AG04449 (cell line): ENCODE measurements at regions not wholly inside any gene's neighbourhood (a gene's known extent, or its start where the extent isn't known, plus 50 kb on each side); places are given as distances from the start of the nearest gene placed in this dataset.

Experiments
- CTCF ChIA-PET: fragments of 350-600 bp; formaldehyde crosslinking; extraction: SDS; loops from one replicate; lab custom pipeline; 2021; ENCODE audit warnings: antibody characterized with exemption; lab: Yijun Ruan, JAX
- POLR2A ChIA-PET: fragments of 400-600, 350-600 bp; formaldehyde crosslinking; extraction: SDS; loops from one replicate; lab custom pipeline; 2020; ENCODE audit warnings: antibody characterized with exemption, inconsistent platforms; lab: Yijun Ruan, JAX
- DNase-seq: peaks from one replicate; pipeline ENCODE4 v3.0.0-alpha.2; 2010; ENCODE audit warnings: low read depth, low spot score
- H3K4me3 ChIP-seq: 2 replicates; pipeline ENCODE4 v1.5.1; 2011; ENCODE audit warnings: low read depth, mild to moderate bottlenecking, control low read depth, low read length
- CTCF ChIP-seq: IDR thresholded peaks from one replicate; pipeline ENCODE4 v1.5.1; 2011; ENCODE audit warnings: mild to moderate bottlenecking, moderate library complexity, low read length, control low read depth, inconsistent platforms; ENCODE audit not compliant: insufficient read depth; ENCODE audit errors: missing control alignments

GRCh38 chr6:166106076-166106686 is 61.5 kb downstream of the TBXT start:
- CTCF ChIA-PET = interaction anchor here (0.7 to 17.1 kb wide), 22 partner anchors 8 to 666 kb away, joined by 3 to 415 read pairs (median 4); no protein-coding TSS in a partner anchor

GRCh38 chr6:166105341-166106075 is 62.1 kb downstream of the TBXT start:
- H3K4me3 ChIP-seq = no peak overlapping the region
- CTCF ChIA-PET = interaction anchor here (0.7 to 17.1 kb wide), 20 partner anchors 9 to 666 kb away, joined by 3 to 415 read pairs (median 5); no protein-coding TSS in a partner anchor
- TF ChIP-seq CTCF = no peak
- POLR2A ChIA-PET = no interaction called here
- DNase-seq = no peak

More at GRCh38 chr6:166106076-166106686, 61.5 kb downstream of the TBXT start:
- POLR2A ChIA-PET = no interaction called here
- no peak overlapping the region for H3K4me3 ChIP-seq
- DNase-seq = peak; percentile 10
- peak; percentile 84 for TF ChIP-seq CTCF

- no peak overlapping the region for H3K4me3 ChIP-seq
- ChIA-PET CTCF (interaction anchor here (1.4 to 17.1 kb wide), 4 partner anchors 98 to 255 kb away, joined by 5 to 415 read pairs (median 60); no protein-coding TSS in a partner anchor), POLR2A (no interaction called here)
- no peak for TF ChIP-seq CTCF
- no peak for DNase-seq
Measured at GRCh38 chr6:166104872-166105271, 62.8 kb downstream of the TBXT start.

- no peak for TF ChIP-seq CTCF
- H3K4me3 ChIP-seq = no peak overlapping the region
- ChIA-PET CTCF (interaction anchor here (1.0 to 17.1 kb wide), 5 partner anchors 11 to 254 kb away, joined by 3 to 415 read pairs (median 5); no protein-coding TSS in a partner anchor), POLR2A (no interaction called here)
- DNase-seq = peak; percentile 19
Measured at GRCh38 chr6:166104107-166104506, 63.5 kb downstream of the TBXT start.

GRCh38 chr6:166101819-166102419 is 65.7 kb downstream of the TBXT start:
- no peak for TF ChIP-seq CTCF
- H3K4me3 ChIP-seq = no peak overlapping the region
- ChIA-PET CTCF (interaction anchor here (1.4 to 17.1 kb wide), 3 partner anchors 21 to 218 kb away, joined by 3 to 415 read pairs (median 172); no protein-coding TSS in a partner anchor), POLR2A (no interaction called here)
- no peak for DNase-seq
